ENCODE measurements at regions not wholly inside any gene's neighbourhood (a gene's known extent, or its start where the extent isn't known, plus 50 kb on each side); places are given as distances from the start of the nearest gene placed in this dataset.

DNA sequence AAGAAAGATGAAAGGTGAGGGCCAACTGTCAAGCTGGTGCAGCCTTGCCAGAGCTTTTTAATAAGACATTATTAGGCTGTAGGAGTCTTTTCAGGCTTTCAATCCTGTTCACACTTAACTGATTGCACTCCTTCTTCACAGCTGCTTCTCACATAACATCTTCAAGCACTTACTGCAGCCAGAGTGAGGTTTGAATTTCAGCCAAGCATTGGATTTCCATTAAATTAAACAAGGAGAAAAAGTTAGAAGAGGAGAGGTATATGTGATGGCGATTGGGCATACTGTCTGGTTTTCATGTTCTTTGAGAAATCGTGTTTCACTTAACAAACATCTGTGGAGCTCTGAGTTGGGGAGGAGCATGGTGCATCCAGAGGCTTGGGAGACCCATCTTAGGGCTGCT is 392.8 kb upstream of the LRRC3B start:
- TF ChIP-seq PHF8 (conservative IDR thresholded peaks at IDR 0.05; ENCODE audit: low read depth, low read length) (no peak), CBX8 (IDR thresholded peaks at IDR 0.05; ENCODE audit: borderline replicate concordance, low read depth, low read length) (no peak), EP300 (IDR thresholded peaks at IDR 0.05; ENCODE audit: borderline replicate concordance in 1 of 2, low read depth in 2 of 2, low read length in 2 of 2) (no peak)
